ENCODE measurements at regions not wholly inside any gene's neighbourhood (a gene's known extent, or its start where the extent isn't known, plus 50 kb on each side); places are given as distances from the start of the nearest gene placed in this dataset.

DNA sequence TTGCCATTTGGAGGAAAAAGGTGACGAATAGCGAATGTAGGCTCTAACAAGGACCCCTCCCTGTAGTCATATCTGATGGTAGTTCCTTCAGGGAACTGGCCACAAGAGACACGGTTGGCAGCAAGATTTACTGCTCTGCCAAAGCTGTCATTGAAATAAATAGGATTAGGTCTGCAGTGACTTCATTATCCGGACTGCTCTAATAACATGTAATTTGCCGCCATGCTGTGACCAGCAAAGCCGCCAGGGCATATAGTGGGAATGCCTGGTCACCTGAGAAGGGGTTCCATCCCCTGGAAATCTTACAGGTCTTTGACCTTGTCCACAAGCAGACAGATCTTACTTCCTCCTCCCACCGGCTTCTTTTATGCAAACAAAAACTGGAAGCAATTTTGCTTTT, 59.4 kb upstream of the LAPTM4A start:
- Mint-ChIP-seq H3K9me3 (no peaks in the 10 kb centered on the region), H3K27ac (no peak overlapping the region), H3K4me1 (peaks cover 0 to 4% of the 10 kb centered on the region in 2 donors), H3K27me3 (ENCODE audit: low read depth in 3 of 3) (peaks cover 3 to 9% (median 4%) of the 10 kb centered on the region in 3 donors), H3K4me3 (no peak overlapping the region), H3K36me3 (no peaks in the 10 kb centered on the region)
- no peak for DNase-seq

DNA sequence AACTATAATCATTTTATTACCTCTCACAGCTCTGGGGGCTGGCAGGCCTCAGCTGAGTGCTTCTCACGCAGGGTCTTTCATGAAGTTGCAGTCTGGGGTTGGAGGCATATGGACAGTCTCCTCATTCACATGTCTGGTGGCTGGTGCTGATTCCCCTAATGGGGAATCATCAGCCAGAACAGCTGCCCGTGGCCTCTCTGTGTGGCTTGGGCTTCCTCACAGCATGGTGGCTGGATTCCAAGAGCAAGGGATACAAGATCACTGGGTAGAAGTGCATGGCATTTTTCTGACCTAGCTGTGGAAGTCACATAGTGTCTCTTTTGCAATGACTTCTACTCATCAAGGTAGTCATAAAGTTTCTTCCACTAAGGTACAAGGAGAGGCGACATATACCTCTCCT, 59.0 kb upstream of the LAPTM4A start:
- H3K36me3 Mint-ChIP-seq: no peaks in the 10 kb centered on the region
- H3K9me3 Mint-ChIP-seq: no peaks in the 10 kb centered on the region
- DNase-seq: no peak
- peaks cover 0 to 4% of the 10 kb centered on the region in 2 donors for H3K4me1 Mint-ChIP-seq
- no peak overlapping the region for H3K27ac Mint-ChIP-seq
- peaks cover 3 to 10% (median 4%) of the 10 kb centered on the region in 3 donors for H3K27me3 Mint-ChIP-seq (ENCODE audit: low read depth in 3 of 3)
- no peak overlapping the region for H3K4me3 Mint-ChIP-seq

DNA sequence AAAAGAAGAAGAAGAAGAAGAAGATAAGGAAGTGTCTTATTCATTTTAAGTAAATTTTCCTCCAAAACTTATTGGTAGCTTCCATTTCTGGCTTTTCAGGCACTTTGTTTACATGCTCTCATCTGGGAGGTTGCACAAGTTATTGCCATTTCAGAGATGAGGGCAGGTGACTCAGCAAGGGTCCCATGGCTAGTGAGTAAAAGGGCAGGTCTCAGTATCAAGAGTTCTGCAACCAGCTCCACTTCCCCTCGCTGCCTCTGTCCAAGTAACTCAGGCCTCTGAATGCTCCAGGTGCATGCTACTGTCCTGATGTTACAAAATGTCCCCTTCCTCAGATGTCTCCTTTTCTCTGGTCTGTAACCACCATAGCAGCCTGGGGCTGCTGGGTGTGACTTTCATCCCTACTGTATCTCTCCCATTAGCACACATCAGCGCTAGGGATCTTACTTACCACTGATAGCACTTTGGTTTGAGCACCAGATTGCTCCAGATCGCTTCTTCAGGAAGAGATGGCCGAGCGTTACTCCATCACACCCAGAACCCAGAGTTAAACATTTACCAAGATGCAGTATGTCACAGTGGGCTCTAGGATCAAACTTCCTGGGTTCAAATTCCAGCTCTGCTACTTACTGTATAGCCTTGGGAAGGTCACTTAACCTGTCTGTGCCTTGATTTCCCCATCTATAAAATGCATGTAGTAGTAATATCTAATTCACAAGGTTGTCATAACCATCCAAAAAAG, 57.4 kb upstream of the LAPTM4A start:
- peaks cover 2 to 13% (median 3%) of the 10 kb centered on the region in 3 donors for H3K27me3 Mint-ChIP-seq (ENCODE audit: low read depth in 3 of 3)
- no peak for DNase-seq
- H3K4me1 Mint-ChIP-seq: peaks cover 0 to 4% of the 10 kb centered on the region in 2 donors
- H3K4me3 Mint-ChIP-seq: no peak overlapping the region
- H3K27ac Mint-ChIP-seq: no peak overlapping the region
- no peaks in the 10 kb centered on the region for H3K36me3 Mint-ChIP-seq
- H3K9me3 Mint-ChIP-seq: no peaks in the 10 kb centered on the region

DNA sequence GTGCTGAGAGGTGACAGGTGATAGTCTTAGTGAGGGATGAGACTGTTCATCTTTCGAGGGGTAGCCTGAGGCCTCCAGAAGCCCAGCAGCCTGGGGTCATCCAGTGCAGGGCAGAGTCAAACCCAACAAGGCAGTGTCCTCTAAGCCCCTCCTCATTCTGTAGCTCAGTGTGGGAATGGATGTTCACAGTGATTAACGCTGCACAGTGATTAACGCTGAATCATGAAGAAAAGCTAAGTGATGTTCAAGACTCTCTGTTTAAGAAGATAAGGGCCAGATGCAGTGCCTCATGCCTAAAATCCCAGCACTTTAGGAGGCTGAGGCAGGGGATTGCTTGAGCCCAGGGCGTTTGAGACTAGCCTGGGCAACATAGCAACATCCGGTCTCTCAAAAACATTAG, 56.3 kb upstream of the LAPTM4A start:
- Mint-ChIP-seq H3K27me3 (ENCODE audit: low read depth in 3 of 3) (peaks cover 2 to 13% (median 3%) of the 10 kb centered on the region in 3 donors), H3K4me1 (peaks cover 0 to 4% of the 10 kb centered on the region in 2 donors), H3K27ac (no peak overlapping the region), H3K9me3 (no peaks in the 10 kb centered on the region), H3K4me3 (no peak overlapping the region), H3K36me3 (no peaks in the 10 kb centered on the region)
- no peak for DNase-seq

DNA sequence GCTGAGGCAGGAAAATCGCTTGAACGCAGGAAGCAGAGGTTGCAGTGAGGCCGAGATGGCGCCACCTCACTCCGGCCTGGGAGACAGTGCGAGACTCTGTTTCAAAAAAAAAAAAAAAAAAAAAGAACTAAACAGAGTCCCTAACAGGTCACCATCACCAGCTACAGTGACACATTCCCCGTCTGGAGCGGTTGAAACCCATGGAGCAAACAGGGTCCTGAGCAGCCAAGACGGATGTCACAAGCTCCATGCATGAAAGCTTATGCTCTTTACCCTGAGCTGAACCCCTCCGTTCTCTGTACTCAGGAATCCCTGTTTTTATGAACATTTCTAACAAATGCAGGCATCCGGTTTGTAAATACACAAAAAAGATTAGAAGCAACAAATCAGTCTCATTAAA, 55.9 kb upstream of the LAPTM4A start:
- Mint-ChIP-seq H3K9me3 (no peaks in the 10 kb centered on the region), H3K4me3 (no peak overlapping the region), H3K27ac (no peak overlapping the region), H3K27me3 (ENCODE audit: low read depth in 3 of 3) (peaks cover 2 to 16% (median 3%) of the 10 kb centered on the region in 3 donors), H3K4me1 (peaks cover 0 to 4% of the 10 kb centered on the region in 2 donors), H3K36me3 (no peaks in the 10 kb centered on the region)
- DNase-seq: no peak

DNA sequence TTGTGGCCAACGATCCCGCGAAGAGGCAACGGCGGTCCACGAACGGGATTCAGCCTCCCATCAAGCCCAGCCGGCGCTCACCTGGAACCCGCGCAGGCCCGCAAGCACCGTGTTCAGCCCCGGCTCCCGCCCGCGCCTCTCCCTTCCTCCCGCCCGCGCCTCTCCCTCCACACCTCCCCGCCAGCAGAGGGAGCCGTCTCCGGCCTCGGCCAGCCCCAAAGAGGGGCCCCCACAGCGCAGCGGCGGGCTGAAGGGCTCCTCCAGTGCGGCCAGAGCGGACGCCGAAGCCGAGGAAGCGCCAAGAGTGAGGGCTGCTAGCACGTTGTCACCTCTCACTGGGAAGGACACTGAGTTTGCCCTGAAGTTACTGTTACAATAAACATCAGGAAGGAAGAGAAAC, 55.3 kb upstream of the LAPTM4A start:
- H3K27me3 Mint-ChIP-seq (ENCODE audit: low read depth in 3 of 3): peaks cover 2 to 16% (median 4%) of the 10 kb centered on the region in 3 donors

DNA sequence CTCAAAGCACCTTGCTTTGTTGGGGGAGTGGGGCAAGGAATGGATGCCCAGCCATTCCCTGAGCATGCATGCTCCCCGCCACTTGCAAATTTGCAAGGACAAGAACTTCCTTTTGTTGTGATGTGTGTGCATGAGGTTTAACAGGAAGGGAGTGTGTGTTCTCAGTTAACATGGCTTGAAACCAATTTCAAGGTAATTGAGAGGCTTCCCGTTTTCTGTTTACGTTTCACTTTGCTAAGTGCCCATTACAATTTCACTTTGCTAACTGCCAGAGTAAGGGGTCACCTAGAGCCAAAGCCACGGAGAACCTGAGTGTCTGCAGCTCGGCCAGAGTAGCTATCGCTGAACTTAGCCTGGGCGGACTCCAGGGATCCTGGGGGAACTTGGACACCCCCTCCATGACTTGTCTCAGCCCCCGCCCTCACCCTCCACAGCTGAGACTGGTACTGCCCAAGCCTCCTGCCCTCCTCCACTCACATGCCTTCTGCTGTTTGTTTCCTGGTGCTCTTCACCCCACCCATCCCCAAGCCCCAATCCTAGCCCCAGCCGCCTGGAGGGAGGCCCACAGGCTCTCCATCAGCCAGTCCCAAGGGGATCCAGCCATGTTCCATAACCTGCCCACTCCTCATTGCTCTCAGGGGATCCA, 53.6 kb upstream of the LAPTM4A start:
- Mint-ChIP-seq H3K4me3 (no peak overlapping the region), H3K9me3 (no peaks in the 10 kb centered on the region), H3K36me3 (no peaks in the 10 kb centered on the region), H3K27ac (no peak overlapping the region), H3K27me3 (ENCODE audit: low read depth in 3 of 3) (peaks cover 4 to 16% (median 9%) of the 10 kb centered on the region in 3 donors), H3K4me1 (peaks cover 0 to 4% of the 10 kb centered on the region in 2 donors)
- DNase-seq: no peak

More for the DNA sequence above, 55.3 kb upstream of the LAPTM4A start:
- H3K4me1 Mint-ChIP-seq: peaks cover 0 to 4% of the 10 kb centered on the region in 2 donors
- H3K4me3 Mint-ChIP-seq: peak overlapping the region in 4 of 5 donors; percentile 55 to 76 (median 68)
- H3K9me3 Mint-ChIP-seq: no peaks in the 10 kb centered on the region
- DNase-seq: peak in 1 of 3 donors; percentile 3
- H3K27ac Mint-ChIP-seq: no peak overlapping the region
- H3K36me3 Mint-ChIP-seq: no peaks in the 10 kb centered on the region

DNA sequence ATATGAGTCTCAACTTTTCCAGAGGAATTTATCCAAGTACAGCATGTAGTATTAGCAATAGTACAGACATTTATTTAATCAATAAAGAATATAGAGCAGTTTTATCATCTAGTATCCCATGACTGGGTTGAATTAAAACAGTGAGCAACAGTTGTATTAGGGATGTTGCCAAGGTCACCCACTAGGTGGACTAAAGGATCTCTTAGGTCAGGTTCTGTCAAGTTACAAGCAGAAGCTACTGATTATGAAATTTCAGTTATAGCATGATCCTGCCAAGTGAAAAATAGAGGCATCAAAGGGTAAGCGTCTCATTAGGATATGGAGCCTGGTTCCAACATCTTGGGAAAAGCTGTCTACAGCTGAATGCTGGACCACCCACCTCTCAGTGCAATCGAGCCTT, 52.1 kb upstream of the LAPTM4A start:
- Mint-ChIP-seq H3K9me3 (no peaks in the 10 kb centered on the region), H3K36me3 (no peaks in the 10 kb centered on the region), H3K27me3 (ENCODE audit: low read depth in 3 of 3) (peaks cover 4 to 15% (median 11%) of the 10 kb centered on the region in 3 donors), H3K4me3 (no peak overlapping the region), H3K27ac (no peak overlapping the region), H3K4me1 (peaks cover 0 to 4% of the 10 kb centered on the region in 2 donors)
- DNase-seq: no peak
